Adrenal gland (tissue), 9 donors: ENCODE measurements at regions not wholly inside any gene's neighbourhood (a gene's known extent, or its start where the extent isn't known, plus 50 kb on each side); places are given as distances from the start of the nearest gene placed in this dataset.

Experiments used
- DNase-seq, 7 donors: peaks; one replicate each; pipeline ENCODE4 v3.0.0-alpha.2; 2019 to 2020
- H3K27ac ChIP-seq, 5 donors: fragments of 200-600 bp; sonication (generic) in 4 of 5; 1 replicate in 3 of 5; 2 replicates in 2 of 5; pipeline versions ENCODE4 v1.5.1 to v1.8.0; 2016 to 2020; ENCODE audit warnings: mild to moderate bottlenecking in 1 of 5
- H3K27me3 ChIP-seq: fragments of 200-600 bp; 2 replicates; pipeline ENCODE4 v1.8.0; 2021
- H3K36me3 ChIP-seq, 2 donors: fragments of 200-600 bp; replicated peaks in 1 of 2; 1 replicate in 1 of 2; 2 replicates in 1 of 2; pipeline versions ENCODE4 v1.5.1 to v1.8.0; 2018 to 2022
- H3K4me1 ChIP-seq, 2 donors: fragments of 200-600 bp; replicated peaks in 1 of 2; 1 replicate in 1 of 2; 2 replicates in 1 of 2; pipeline versions ENCODE4 v1.5.1 to v1.8.0; 2018 to 2021
- H3K4me3 ChIP-seq, 4 donors: fragments of 200-600 bp; sonication (generic) in 3 of 4; one replicate each; pipeline ENCODE4 v1.5.1; 2016 to 2018
- H3K9me3 ChIP-seq, 3 donors: fragments of 200-600 bp; sonication (generic) in 1 of 3; replicated peaks in 1 of 3; 1 replicate in 2 of 3; 2 replicates in 1 of 3; pipeline versions ENCODE4 v1.5.1 to v1.8.0; 2016 to 2021
- POLR2A ChIP-seq, 2 donors: fragments of 450-650 bp; IDR thresholded peaks; one replicate each; pipeline ENCODE4 v1.6.1; 2017; ENCODE audit warnings: antibody characterized with exemption in 2 of 2, mild to moderate bottlenecking in 2 of 2, moderate library complexity in 1 of 2
- WGBS, 4 donors: extraction: QIAGEN DNeasy Blood & Tissue Kit in 2 of 4; methylation state at CpG; one replicate each; pipeline versions ENCODE4 v1.1.5 to v1.1.7; 2013 to 2017; 5-methylcytosine and 5-hydroxymethylcytosine counted together
- intact Hi-C, 2 donors: fragments of 100-400 bp; cut with DNase I; formaldehyde crosslinking; loops; one replicate each; pipeline versions ENCODE4 v1.14.1 to v1.15.0; 2022 to 2023
- TF ChIP-seq, protein P1 (sequence below), 6 experiments: fragments of 450-650 bp in 4 of 6; fragments of 200-600 bp in 2 of 6; sonication (generic) in 1 of 6; IDR thresholded peaks; 1 replicate in 5 of 6; 2 replicates in 1 of 6; pipeline versions ENCODE4 v1.5.1 to v1.8.0; 2016 to 2021; ENCODE audit warnings: antibody characterized with exemption in 6 of 6, mild to moderate bottlenecking in 2 of 6, moderate library complexity in 1 of 6
- donor health status: healthy with polysubstance abuse.
- donor health status: Bipolar disorder and iron deficiency.
- donor health status: DM: yes; HTN: yes; CAD: no.
- donor health status: DM: no; HTN: no; CAD: no.
- donor health status: DM: no; HTN: no; CAD: no.

- no peaks in the 10 kb centered on the region for H3K27me3 ChIP-seq
- no peak for TF ChIP-seq POLR2A (IDR thresholded peaks at IDR 0.05)
- TF ChIP-seq, protein P1, sequence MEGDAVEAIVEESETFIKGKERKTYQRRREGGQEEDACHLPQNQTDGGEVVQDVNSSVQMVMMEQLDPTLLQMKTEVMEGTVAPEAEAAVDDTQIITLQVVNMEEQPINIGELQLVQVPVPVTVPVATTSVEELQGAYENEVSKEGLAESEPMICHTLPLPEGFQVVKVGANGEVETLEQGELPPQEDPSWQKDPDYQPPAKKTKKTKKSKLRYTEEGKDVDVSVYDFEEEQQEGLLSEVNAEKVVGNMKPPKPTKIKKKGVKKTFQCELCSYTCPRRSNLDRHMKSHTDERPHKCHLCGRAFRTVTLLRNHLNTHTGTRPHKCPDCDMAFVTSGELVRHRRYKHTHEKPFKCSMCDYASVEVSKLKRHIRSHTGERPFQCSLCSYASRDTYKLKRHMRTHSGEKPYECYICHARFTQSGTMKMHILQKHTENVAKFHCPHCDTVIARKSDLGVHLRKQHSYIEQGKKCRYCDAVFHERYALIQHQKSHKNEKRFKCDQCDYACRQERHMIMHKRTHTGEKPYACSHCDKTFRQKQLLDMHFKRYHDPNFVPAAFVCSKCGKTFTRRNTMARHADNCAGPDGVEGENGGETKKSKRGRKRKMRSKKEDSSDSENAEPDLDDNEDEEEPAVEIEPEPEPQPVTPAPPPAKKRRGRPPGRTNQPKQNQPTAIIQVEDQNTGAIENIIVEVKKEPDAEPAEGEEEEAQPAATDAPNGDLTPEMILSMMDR (IDR thresholded peaks at IDR 0.05): no peak
- no peak for DNase-seq
- H3K4me3 ChIP-seq: no peak overlapping the region
- H3K36me3 ChIP-seq: no peaks in the 10 kb centered on the region
- intact Hi-C loops: no loop called here
- H3K9me3 ChIP-seq: peaks cover 0 to under 1% (median 0%) of the 10 kb centered on the region in 3 donors
- 79 to 85% (median 82%) methylated on average over 8 of the region's 8 CpGs for WGBS, 4 donors
- H3K27ac ChIP-seq: no peak overlapping the region
- H3K4me1 ChIP-seq: no peaks in the 10 kb centered on the region
These were observed 255.9 kb upstream of the PMFBP1 start for GRCh38 chr16:72427783-72428331.

DNA sequence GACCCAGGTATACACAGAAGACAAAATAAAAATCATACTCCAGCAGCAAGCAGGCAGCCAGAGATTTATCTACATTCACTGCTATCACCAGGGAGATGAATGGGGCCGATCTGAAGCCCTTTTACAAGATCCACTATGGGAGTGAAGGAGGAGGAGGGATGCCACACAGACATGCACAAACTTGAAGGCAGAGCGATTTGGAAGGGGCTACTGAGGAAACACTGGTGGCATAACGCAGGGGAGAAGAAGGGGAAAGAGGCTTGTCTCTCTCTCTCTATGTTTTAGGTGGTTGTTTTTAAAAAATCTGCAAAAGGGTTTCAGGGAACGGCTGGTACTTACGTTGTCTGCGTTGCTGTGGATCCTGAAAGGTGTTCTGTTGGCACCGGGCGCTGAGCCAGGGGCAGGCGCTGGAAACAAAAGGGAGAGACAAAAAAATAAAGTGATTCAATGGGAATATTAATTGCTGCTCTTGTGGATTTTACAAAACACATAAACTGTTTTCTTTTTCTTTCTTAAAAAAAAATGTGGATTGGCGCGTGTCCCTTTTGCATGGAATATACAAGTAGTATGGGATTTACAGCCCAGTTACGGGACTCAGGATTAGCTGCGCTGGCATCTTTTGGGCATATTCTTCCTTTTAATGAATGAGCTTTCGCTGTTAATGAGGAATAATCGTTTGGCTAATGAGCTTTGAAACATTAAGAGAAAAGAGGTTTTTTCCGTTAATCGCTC, 255.3 kb upstream of the PMFBP1 start:
- no peaks in the 10 kb centered on the region for H3K27me3 ChIP-seq
- no peaks in the 10 kb centered on the region for H3K4me1 ChIP-seq
- no peak overlapping the region for H3K27ac ChIP-seq
- H3K4me3 ChIP-seq: no peak overlapping the region
- intact Hi-C loops: no loop called here
- no peak for DNase-seq
- WGBS, 4 donors: 86 to 93% (median 91%) methylated on average over 17 of the region's 17 CpGs
- H3K36me3 ChIP-seq: no peaks in the 10 kb centered on the region
- H3K9me3 ChIP-seq: no peaks in the 10 kb centered on the region
- TF ChIP-seq POLR2A (IDR thresholded peaks at IDR 0.05): no peak
- TF ChIP-seq, protein P1 (IDR thresholded peaks at IDR 0.05): no peak

DNA sequence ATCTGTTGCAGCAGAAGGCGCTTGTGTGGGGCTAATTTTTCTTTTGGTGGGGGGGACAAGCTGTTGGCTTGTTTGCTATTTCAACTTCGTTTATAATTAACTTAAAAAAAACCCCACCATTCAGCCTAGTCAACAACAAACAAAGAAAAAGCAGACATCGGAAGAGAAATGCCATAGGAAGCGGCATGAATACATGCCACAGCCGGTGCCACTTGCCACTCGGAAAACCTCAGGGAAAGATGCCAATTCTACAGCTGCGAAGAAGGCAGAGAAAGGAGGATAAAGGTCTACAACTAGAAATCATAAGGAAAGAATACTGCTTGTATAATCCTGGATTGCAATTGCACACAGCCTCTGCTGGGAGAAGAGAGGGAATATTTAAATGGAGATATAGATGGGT, 254.4 kb upstream of the PMFBP1 start:
- Histone ChIP-seq H3K9me3 (peaks cover 0 to 4% (median 0%) of the 10 kb centered on the region in 3 donors), H3K27me3 (no peaks in the 10 kb centered on the region), H3K27ac (no peak overlapping the region), H3K4me3 (no peak overlapping the region), H3K4me1 (no peaks in the 10 kb centered on the region), H3K36me3 (no peaks in the 10 kb centered on the region)
- 91 to 95% (median 91%) methylated on average over 7 of the region's 7 CpGs for WGBS, 4 donors
- TF ChIP-seq POLR2A (IDR thresholded peaks at IDR 0.05): no peak
- TF ChIP-seq, protein P1 (IDR thresholded peaks at IDR 0.05): no peak
- no peak for DNase-seq
- intact Hi-C loops: no loop called here

DNA sequence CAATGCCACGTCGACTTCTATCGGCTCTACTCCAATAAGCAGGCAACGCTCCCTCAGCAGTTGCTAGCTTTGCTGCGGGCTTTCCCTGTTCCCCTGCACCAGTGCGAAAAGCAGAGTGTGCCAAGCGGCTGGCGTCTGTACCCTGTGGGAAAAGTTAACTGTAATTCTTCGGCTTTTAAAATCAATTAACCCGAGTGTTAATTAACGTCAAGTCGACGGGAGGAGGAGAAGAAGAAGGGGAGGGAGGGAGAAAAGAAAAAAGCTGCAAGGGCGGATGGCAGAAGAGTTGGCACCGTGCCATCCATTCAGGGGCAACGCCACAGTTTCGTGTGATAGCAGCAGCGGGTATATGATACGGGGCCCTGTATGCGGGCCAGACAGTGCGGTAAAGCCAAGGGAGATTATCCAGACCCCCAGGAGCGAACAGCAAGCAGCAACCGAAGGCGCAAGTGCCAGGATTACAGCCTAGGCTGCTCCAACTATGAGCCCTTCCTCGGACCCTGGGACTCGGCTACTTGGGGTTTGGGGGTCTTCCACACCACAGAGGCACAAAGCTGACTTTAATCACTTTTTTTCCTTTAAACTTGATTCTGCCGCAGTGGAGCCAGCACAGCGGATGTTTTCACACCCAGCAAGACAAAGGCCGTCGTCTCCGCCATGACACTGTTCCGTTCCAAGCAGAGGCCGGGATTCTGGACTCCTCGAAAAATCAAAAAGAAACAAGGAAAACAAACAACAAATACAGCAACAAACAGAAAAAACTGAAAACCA, 253.8 kb upstream of the PMFBP1 start:
- no peaks in the 10 kb centered on the region for H3K4me1 ChIP-seq
- WGBS, 4 donors: 92 to 96% (median 94%) methylated on average over 33 to 34 of the region's 34 CpGs
- no peak overlapping the region for H3K27ac ChIP-seq
- DNase-seq: no peak
- H3K9me3 ChIP-seq: peaks cover 0 to 5% (median 0%) of the 10 kb centered on the region in 3 donors
- no peaks in the 10 kb centered on the region for H3K27me3 ChIP-seq
- no peak for TF ChIP-seq POLR2A (IDR thresholded peaks at IDR 0.05)
- TF ChIP-seq, protein P1 (IDR thresholded peaks at IDR 0.05): no peak
- no peaks in the 10 kb centered on the region for H3K36me3 ChIP-seq
- H3K4me3 ChIP-seq: no peak overlapping the region
- intact Hi-C loops: no loop called here
